Hepatocyte (in vitro differentiated cells): ENCODE measurements at regions not wholly inside any gene's neighbourhood (a gene's known extent, or its start where the extent isn't known, plus 50 kb on each side); places are given as distances from the start of the nearest gene placed in this dataset.

Experiments
- EZH2 ChIP-seq: fragments of 200-600 bp; sonication (generic); IDR thresholded peaks from 2 replicates; pipeline ENCODE4 v1.6.1; 2016; ENCODE audit warnings: antibody characterized with exemption, mild to moderate bottlenecking, borderline replicate concordance
- TF ChIP-seq, protein P1 (sequence below): fragments of 200-600 bp; sonication (generic); IDR thresholded peaks from 2 replicates; pipeline ENCODE4 v1.5.1; 2016; ENCODE audit warnings: antibody characterized with exemption, mild to moderate bottlenecking; ENCODE audit not compliant: poor library complexity

DNA sequence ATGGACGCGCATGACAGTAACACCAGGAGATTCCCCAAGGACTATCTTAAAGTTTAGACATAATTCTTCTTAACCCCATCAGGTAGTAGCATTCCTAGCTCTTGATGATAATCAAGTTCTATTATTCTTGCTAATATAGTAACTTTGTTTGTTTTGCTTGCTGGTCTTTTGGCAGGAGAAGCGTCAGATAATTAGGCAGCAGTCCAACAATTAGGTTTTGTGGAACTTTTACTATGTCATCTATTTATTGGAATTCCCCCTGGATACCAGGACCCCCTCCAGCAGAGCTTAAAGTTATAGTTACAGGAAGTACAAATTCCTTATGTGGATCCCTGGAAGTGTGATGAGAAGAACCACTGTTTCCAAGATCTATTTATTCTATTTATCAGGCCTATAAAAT, 1138.0 kb upstream of the FAM98A start:
- TF ChIP-seq, protein P1, sequence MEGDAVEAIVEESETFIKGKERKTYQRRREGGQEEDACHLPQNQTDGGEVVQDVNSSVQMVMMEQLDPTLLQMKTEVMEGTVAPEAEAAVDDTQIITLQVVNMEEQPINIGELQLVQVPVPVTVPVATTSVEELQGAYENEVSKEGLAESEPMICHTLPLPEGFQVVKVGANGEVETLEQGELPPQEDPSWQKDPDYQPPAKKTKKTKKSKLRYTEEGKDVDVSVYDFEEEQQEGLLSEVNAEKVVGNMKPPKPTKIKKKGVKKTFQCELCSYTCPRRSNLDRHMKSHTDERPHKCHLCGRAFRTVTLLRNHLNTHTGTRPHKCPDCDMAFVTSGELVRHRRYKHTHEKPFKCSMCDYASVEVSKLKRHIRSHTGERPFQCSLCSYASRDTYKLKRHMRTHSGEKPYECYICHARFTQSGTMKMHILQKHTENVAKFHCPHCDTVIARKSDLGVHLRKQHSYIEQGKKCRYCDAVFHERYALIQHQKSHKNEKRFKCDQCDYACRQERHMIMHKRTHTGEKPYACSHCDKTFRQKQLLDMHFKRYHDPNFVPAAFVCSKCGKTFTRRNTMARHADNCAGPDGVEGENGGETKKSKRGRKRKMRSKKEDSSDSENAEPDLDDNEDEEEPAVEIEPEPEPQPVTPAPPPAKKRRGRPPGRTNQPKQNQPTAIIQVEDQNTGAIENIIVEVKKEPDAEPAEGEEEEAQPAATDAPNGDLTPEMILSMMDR, result no peak
- TF ChIP-seq EZH2, result no peak
